Activated naive CD8-positive, alpha-beta T cell treated with anti-CD3 and anti-CD28 coated beads, Interleukin-2, amount 50 U/mL, for 16 hours (primary cell): ENCODE measurements at regions not wholly inside any gene's neighbourhood (a gene's known extent, or its start where the extent isn't known, plus 50 kb on each side); places are given as distances from the start of the nearest gene placed in this dataset.

Experiments
- DNase-seq: peaks from one replicate; pipeline ENCODE4 v3.0.0-alpha.2; 2020; ENCODE audit warnings: low read depth, low spot score

DNA sequence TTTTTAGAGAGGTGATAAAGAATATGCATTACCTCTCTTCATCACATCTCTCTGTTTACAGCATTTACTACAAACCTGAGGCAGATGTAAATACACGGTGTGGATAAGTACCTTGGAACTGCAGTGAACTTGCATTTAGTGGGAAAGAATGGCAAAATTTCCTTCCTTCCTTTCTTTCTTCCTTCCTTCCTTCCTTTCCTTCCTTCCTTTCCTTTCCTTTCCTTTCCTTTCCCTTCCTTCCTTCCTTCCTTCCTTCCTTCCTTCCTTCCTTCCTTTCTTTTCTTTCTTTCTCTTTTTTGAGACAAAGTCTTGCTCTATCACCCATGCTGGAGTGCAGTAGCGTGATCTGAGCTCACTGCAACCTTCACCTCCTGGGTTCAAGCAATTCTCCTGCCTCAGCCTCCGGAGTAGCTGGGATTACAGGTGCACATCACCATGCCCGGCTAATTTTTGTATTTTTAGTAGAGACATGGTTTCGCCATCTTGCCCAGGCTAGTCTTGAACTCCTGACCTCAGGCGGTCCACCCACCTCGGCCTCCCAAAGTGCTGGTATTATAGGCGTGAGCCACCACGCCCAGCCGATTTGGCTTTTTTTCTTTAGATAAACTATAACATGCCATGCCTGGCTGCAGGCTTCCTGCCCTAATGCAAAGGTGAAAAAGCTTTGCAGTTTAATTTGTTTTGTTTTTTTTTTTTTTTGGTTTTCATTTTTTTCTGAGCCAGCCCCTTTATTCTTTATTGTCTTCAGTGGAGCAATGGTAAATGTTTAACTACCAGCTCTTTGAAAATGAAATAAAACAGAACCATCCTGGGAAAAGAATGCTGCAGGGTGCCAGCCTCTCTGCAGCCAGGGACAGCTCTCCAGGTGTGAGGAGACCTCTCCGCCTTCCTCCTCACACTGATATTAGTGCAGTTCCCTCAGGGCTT, 64.2 kb upstream of the NEDD9 start:
- DNase-seq = no peak

GRCh38 chr6:11295969-11296368, 63.5 kb upstream of the NEDD9 start:
- DNase-seq = no peak

DNA sequence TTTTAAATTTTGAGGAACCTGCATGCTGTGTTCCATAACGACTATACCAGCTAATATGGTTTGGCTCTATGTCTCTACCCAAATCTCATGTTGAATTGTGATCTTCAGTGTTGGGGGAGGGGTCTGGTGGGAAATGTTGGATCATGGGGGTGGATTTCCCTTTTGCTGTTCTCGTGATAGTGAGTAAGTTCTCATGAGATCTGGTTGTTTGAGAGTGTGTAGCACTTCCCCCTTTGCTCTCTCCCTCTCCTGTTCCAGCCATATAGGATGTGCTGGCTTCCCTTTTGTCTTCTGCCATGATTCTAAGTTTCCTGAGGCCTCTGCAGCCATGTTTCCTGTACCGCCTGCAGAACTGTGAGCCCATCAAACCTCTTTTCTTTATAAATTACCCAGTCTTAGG, 61.8 kb upstream of the NEDD9 start:
- no peak for DNase-seq

DNA sequence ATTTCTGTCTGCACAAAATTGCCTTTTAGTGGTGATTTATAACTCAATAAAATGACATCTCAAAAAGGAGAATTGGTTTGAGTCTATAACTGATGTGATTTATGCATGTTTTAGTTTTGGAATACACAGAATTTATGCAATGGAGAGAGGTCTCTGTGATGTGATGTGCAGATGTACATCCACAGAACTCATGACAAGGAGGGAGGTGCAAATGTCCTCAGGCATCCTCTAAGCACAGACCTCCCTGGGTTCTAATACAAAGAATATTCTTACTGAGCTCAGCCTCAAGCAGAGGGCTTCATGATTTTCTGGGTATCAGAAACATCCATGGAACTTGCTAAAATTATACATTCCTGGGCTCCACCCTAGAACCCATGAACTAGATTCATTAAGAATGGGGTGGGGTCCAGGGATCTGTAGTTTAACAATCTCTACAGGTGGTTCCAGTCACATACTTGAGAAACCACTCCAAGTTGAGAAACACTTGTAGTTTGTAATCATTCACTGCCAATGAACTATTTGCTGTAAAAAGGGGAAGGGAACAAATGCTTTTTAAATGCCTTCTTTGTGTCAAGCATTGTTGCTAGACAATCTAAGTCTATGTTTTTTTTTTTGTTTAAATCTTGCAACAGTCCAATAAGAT, 60.2 kb upstream of the NEDD9 start:
- DNase-seq = no peak

GRCh38 chr6:11292091-11292490, 59.6 kb upstream of the NEDD9 start:
- DNase-seq = no peak

GRCh38 chr6:11291582-11291981, 59.1 kb upstream of the NEDD9 start:
- no peak for DNase-seq

DNA sequence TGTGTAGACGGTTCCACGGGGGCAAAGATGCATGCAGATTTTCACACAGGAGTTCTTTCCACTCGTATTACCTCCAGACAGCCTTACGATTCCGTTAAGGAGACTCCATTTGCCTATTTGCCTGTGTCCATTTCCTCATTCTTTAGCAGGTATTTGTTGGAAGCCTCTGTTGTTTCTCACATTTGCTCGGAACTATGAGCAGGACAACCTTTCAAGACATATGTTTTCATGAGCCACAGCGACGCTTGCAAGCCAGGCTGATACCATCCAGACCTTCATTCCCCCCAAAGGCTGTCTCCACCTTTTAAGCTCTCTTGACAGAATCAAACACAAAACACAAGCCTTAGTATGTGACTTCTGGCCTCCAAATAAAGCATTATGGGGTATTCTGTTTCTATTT, 57.6 kb upstream of the NEDD9 start:
- DNase-seq = no peak

DNA sequence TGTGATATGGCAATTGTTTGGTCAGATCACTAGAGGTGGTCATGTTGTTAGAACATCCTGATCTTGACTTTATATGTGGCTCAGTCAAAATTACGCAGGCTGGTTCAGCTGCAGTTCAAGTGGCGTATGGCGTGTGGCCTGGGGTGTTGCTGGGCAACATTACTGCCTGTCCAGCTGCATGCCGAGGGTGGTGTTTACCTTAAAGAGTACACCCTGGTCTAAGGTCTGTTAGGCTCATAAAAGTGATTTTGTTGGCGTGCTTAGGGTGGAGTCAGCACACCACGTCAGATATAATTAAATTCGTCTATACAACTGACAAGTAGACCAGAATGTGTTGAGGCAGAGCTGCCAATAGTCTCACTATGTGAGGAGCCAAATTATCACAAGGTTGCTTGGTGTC, 55.6 kb upstream of the NEDD9 start:
- DNase-seq = no peak

GRCh38 chr6:11284996-11285395, 52.5 kb upstream of the NEDD9 start:
- DNase-seq = no peak

DNA sequence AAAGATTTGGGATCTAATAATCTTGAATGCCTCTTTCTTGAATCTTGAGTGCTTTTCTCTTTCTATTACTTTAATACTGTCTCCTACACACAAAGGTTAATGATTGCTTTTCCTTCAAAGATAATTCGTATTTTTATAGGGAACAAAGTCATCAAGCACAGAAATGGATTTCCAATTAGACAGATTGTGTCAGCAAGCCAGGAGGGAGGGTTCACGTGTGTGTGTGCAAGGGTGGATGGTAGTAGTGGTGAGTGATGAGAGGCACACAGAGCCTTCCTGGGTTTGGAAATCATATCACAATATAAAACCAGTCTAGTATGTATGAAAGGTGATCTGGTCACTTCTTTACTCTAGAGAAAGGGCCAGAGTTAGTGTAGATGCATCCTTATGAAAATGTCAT, 51.2 kb upstream of the NEDD9 start:
- no peak for DNase-seq

- DNase-seq = no peak
These were observed 50.4 kb upstream of the NEDD9 start for GRCh38 chr6:11282875-11283274.
